WERI-Rb-1 (cell line): ENCODE measurements at regions not wholly inside any gene's neighbourhood (a gene's known extent, or its start where the extent isn't known, plus 50 kb on each side); places are given as distances from the start of the nearest gene placed in this dataset.
"Not testable (repeated sequence)": the region's sequence is repeated elsewhere in the genome, so short reads cannot be mapped to it uniquely, and the experiment has no call there.

Experiments
- DNase-seq: peaks from one replicate; pipeline ENCODE4 v3.0.0-alpha.2; 2020
- H3K27ac ChIP-seq: fragments of 250-450 bp; sonication (Bioruptor Pico); 2 replicates; pipeline ENCODE4 v1.5.1; 2020; ENCODE audit warnings: mild to moderate bottlenecking, moderate library complexity
- H3K27me3 ChIP-seq: fragments of 250-450 bp; sonication (Bioruptor Pico); 2 replicates; pipeline ENCODE4 v1.5.1; 2021; ENCODE audit warnings: mild to moderate bottlenecking, low read depth, moderate library complexity; ENCODE audit not compliant: insufficient read depth, severe bottlenecking
- H3K36me3 ChIP-seq: fragments of 250-450 bp; sonication (Bioruptor Pico); 2 replicates; pipeline ENCODE4 v1.5.1; 2020; ENCODE audit warnings: mild to moderate bottlenecking, moderate library complexity
- H3K4me3 ChIP-seq: 2 replicates; pipeline ENCODE4 v1.5.1; 2011; ENCODE audit warnings: low read depth, mild to moderate bottlenecking, control low read depth, low read length
- H3K9me3 ChIP-seq: fragments of 250-450 bp; sonication (Bioruptor Pico); 2 replicates; pipeline ENCODE4 v1.5.1; 2021; ENCODE audit warnings: mild to moderate bottlenecking, moderate library complexity; ENCODE audit not compliant: severe bottlenecking
- CTCF ChIP-seq: IDR thresholded peaks from 2 replicates; pipeline ENCODE4 v1.5.1; 2011; ENCODE audit warnings: low read depth, mild to moderate bottlenecking, control low read depth, inconsistent platforms, low read length

- H3K27ac ChIP-seq, result no peak overlapping the region
- no peaks in the 10 kb centered on the region for H3K9me3 ChIP-seq
- no peaks in the 10 kb centered on the region for H3K27me3 ChIP-seq
- TF ChIP-seq CTCF, result no peak
- H3K4me3 ChIP-seq, result no peak overlapping the region
- DNase-seq, result no peak
- H3K36me3 ChIP-seq, result no peaks in the 10 kb centered on the region
Observed at GRCh38 chr12:67889931-67890330, 99.3 kb upstream of the IFNG-AS1 start.

GRCh38 chr12:67890726-67891258 lies 98.5 kb upstream of the IFNG-AS1 start:
- Histone ChIP-seq H3K27me3 (no peaks in the 10 kb centered on the region), H3K9me3 (no peaks in the 10 kb centered on the region), H3K4me3 (no peak overlapping the region), H3K27ac (no peak overlapping the region), H3K36me3 (no peaks in the 10 kb centered on the region)
- no peak for TF ChIP-seq CTCF
- no peak for DNase-seq

- Histone ChIP-seq H3K4me3 (no peak overlapping the region), H3K9me3 (no peaks in the 10 kb centered on the region), H3K27ac (no peak overlapping the region), H3K36me3 (no peaks in the 10 kb centered on the region), H3K27me3 (no peaks in the 10 kb centered on the region)
- TF ChIP-seq CTCF, result no peak
- DNase-seq, result no peak
Observed at GRCh38 chr12:67891596-67891995, 97.7 kb upstream of the IFNG-AS1 start.

- no peaks in the 10 kb centered on the region for H3K27me3 ChIP-seq
- peak; percentile 62 for DNase-seq
- H3K9me3 ChIP-seq, result no peaks in the 10 kb centered on the region
- TF ChIP-seq CTCF, result no peak
- no peaks in the 10 kb centered on the region for H3K36me3 ChIP-seq
- H3K27ac ChIP-seq, result no peak overlapping the region
- H3K4me3 ChIP-seq, result no peak overlapping the region
Observed at GRCh38 chr12:67892259-67893021, 96.8 kb upstream of the IFNG-AS1 start.

GRCh38 chr12:67893022-67893580 lies 96.1 kb upstream of the IFNG-AS1 start:
- H3K27ac ChIP-seq, result no peak overlapping the region
- no peak for TF ChIP-seq CTCF
- no peaks in the 10 kb centered on the region for H3K36me3 ChIP-seq
- no peak overlapping the region for H3K4me3 ChIP-seq
- DNase-seq, result no peak
- no peaks in the 10 kb centered on the region for H3K27me3 ChIP-seq
- no peaks in the 10 kb centered on the region for H3K9me3 ChIP-seq

GRCh38 chr12:67900418-67900817 lies 88.8 kb upstream of the IFNG-AS1 start:
- not testable (repeated sequence) for DNase-seq, H3K27me3 ChIP-seq, H3K27ac ChIP-seq, H3K36me3 ChIP-seq, H3K9me3 ChIP-seq, H3K4me3 ChIP-seq
